ENCODE measurements at regions not wholly inside any gene's neighbourhood (a gene's known extent, or its start where the extent isn't known, plus 50 kb on each side); places are given as distances from the start of the nearest gene placed in this dataset.
"Not testable (repeated sequence)": the region's sequence is repeated elsewhere in the genome, so short reads cannot be mapped to it uniquely, and the experiment has no call there.

GRCh38 chr6:91291071-91291470 lies 704.2 kb upstream of the MAP3K7 start:
- no peak for DNase-seq (ENCODE audit: low spot score)

GRCh38 chr6:91288741-91289140 lies 701.9 kb upstream of the MAP3K7 start:
- no peak for DNase-seq (ENCODE audit: low spot score)

- DNase-seq (ENCODE audit: low spot score): no peak
Measured at GRCh38 chr6:91281901-91282300, 695.0 kb upstream of the MAP3K7 start.

- no peak for DNase-seq (ENCODE audit: low spot score)
Measured at GRCh38 chr6:91280494-91280830, 693.6 kb upstream of the MAP3K7 start.

GRCh38 chr6:91279740-91280493 lies 693.0 kb upstream of the MAP3K7 start:
- no peak for DNase-seq (ENCODE audit: low spot score)

GRCh38 chr6:91278416-91278815 lies 691.5 kb upstream of the MAP3K7 start:
- DNase-seq (ENCODE audit: low spot score): no peak

GRCh38 chr6:91276315-91276714 lies 689.4 kb upstream of the MAP3K7 start:
- no peak for DNase-seq (ENCODE audit: low spot score)

GRCh38 chr6:91273729-91274128 lies 686.9 kb upstream of the MAP3K7 start:
- DNase-seq (ENCODE audit: low spot score): no peak

GRCh38 chr6:91271807-91272206 lies 684.9 kb upstream of the MAP3K7 start:
- DNase-seq (ENCODE audit: low spot score): no peak

GRCh38 chr6:91268941-91269340 lies 682.1 kb upstream of the MAP3K7 start:
- no peak for DNase-seq (ENCODE audit: low spot score)

GRCh38 chr6:91267246-91267645 lies 680.4 kb upstream of the MAP3K7 start:
- DNase-seq (ENCODE audit: low spot score): no peak

GRCh38 chr6:91266156-91266555 lies 679.3 kb upstream of the MAP3K7 start:
- DNase-seq (ENCODE audit: low spot score): no peak

- no peak for DNase-seq (ENCODE audit: low spot score)
Measured at GRCh38 chr6:91243436-91243835, 656.6 kb upstream of the MAP3K7 start.

GRCh38 chr6:91242614-91242949 lies 655.7 kb upstream of the MAP3K7 start:
- no peak for DNase-seq (ENCODE audit: low spot score)

GRCh38 chr6:91241946-91242613 lies 655.2 kb upstream of the MAP3K7 start:
- peak; percentile 3 for DNase-seq (ENCODE audit: low spot score)

- no peak for DNase-seq (ENCODE audit: low spot score)
Measured at GRCh38 chr6:91240878-91241603, 654.2 kb upstream of the MAP3K7 start.

- no peak for DNase-seq (ENCODE audit: low spot score)
Measured at GRCh38 chr6:91221072-91221720, 634.3 kb upstream of the MAP3K7 start.

- no peak for DNase-seq (ENCODE audit: low spot score)
Measured at GRCh38 chr6:91213229-91213901, 626.5 kb upstream of the MAP3K7 start.

GRCh38 chr6:91198588-91199255 lies 611.9 kb upstream of the MAP3K7 start:
- no peak for DNase-seq (ENCODE audit: low spot score)

GRCh38 chr6:91196729-91197128 lies 609.9 kb upstream of the MAP3K7 start:
- no peak for DNase-seq (ENCODE audit: low spot score)

- no peak for DNase-seq (ENCODE audit: low spot score)
Measured at GRCh38 chr6:91193446-91193845, 606.6 kb upstream of the MAP3K7 start.

GRCh38 chr6:91190041-91190440 lies 603.2 kb upstream of the MAP3K7 start:
- DNase-seq (ENCODE audit: low spot score): not testable (repeated sequence)
